HEK293 (cell line): ENCODE measurements at regions not wholly inside any gene's neighbourhood (a gene's known extent, or its start where the extent isn't known, plus 50 kb on each side); places are given as distances from the start of the nearest gene placed in this dataset.

Experiments used
- CTCF ChIA-PET: fragments of 350-600 bp; formaldehyde crosslinking; extraction: SDS; loops from one replicate; lab custom pipeline; 2021; ENCODE audit warnings: antibody characterized with exemption; lab: Yijun Ruan, JAX
- POLR2A ChIA-PET: fragments of 300-600 bp; formaldehyde crosslinking; extraction: SDS; loops from one replicate; lab custom pipeline; 2020; ENCODE audit warnings: antibody characterized with exemption, inconsistent platforms; lab: Yijun Ruan, JAX
- H3K27ac ChIP-seq: fragments of 200-500 bp; sonication (Bioruptor generic); 2 replicates; pipeline ENCODE4 v1.5.1; 2014; ENCODE audit warnings: low read depth, low read length, control low read depth, inconsistent platforms; ENCODE audit errors: extremely low read depth
- H3K36me3 ChIP-seq, 2 experiments: fragments of 200-500 bp in 1 of 2; sonication (Bioruptor generic) in 1 of 2; 1 replicate in 1 of 2; 2 replicates in 1 of 2; pipeline ENCODE4 v1.5.1; 2014 to 2017; ENCODE audit warnings: inconsistent platforms in 2 of 2, low read length in 2 of 2; ENCODE audit not compliant: control insufficient read depth in 2 of 2, insufficient read depth in 1 of 2
- H3K4me1 ChIP-seq: fragments of 200-500 bp; sonication (Bioruptor generic); 2 replicates; pipeline ENCODE4 v1.5.1; 2014; ENCODE audit warnings: mild to moderate bottlenecking, low read length, inconsistent platforms; ENCODE audit not compliant: control insufficient read depth, insufficient read depth
- H3K4me3 ChIP-seq: 2 replicates; pipeline ENCODE4 v1.5.1; 2011; ENCODE audit warnings: low read depth, mild to moderate bottlenecking, control low read depth, low read length, moderate library complexity
- H3K9me3 ChIP-seq: fragments of 200-500 bp; sonication (Bioruptor generic); 2 replicates; pipeline ENCODE4 v1.5.1; 2014; ENCODE audit warnings: low read depth, low read length, inconsistent platforms; ENCODE audit not compliant: control insufficient read depth, insufficient read depth
- GLI2 ChIP-seq: fragments of 450-650 bp; formaldehyde crosslinking; IDR thresholded peaks from 2 replicates; pipeline ENCODE4; 2017; ENCODE audit warnings: missing biosample characterization, missing genetic modification characterization, low read depth, borderline replicate concordance
- HOXD13 ChIP-seq: sonication (generic); formaldehyde crosslinking; IDR thresholded peaks from 2 replicates; pipeline ENCODE4 v1.8.0; 2022; ENCODE audit warnings: missing genetic modification reagents, borderline replicate concordance
- MYNN ChIP-seq: fragments of 450-650 bp; formaldehyde crosslinking; IDR thresholded peaks from 2 replicates; pipeline ENCODE4 v1.5.1; 2016; ENCODE audit warnings: missing biosample characterization, missing genetic modification characterization, borderline replicate concordance
- PBX3 ChIP-seq: sonication (generic); formaldehyde crosslinking; IDR thresholded peaks from 2 replicates; pipeline ENCODE4 v1.8.1; 2022; ENCODE audit warnings: mild to moderate bottlenecking, moderate library complexity, missing genetic modification reagents
- PRDM2 ChIP-seq: fragments of 450-650 bp; formaldehyde crosslinking; IDR thresholded peaks from 2 replicates; pipeline ENCODE4 v1.5.1; 2016; ENCODE audit warnings: missing biosample characterization, missing genetic modification characterization, borderline replicate concordance
- REPIN1 ChIP-seq: fragments of 450-650 bp; formaldehyde crosslinking; IDR thresholded peaks from 2 replicates; pipeline ENCODE4 v1.5.1; 2017; ENCODE audit warnings: missing biosample characterization, missing genetic modification characterization, low read depth
- SP7 ChIP-seq: fragments of 450-650 bp; formaldehyde crosslinking; IDR thresholded peaks from 2 replicates; pipeline ENCODE4 v1.5.1; 2016; ENCODE audit warnings: missing biosample characterization, missing genetic modification characterization
- ZBTB6 ChIP-seq: fragments of 450-650 bp; formaldehyde crosslinking; IDR thresholded peaks from 2 replicates; pipeline ENCODE4 v1.5.1; 2017; ENCODE audit warnings: missing biosample characterization, missing genetic modification characterization
- ZNF148 ChIP-seq: fragments of 450-650 bp; formaldehyde crosslinking; IDR thresholded peaks from 2 replicates; pipeline ENCODE4 v1.5.0; 2017; ENCODE audit warnings: missing biosample characterization, missing genetic modification characterization, borderline replicate concordance
- ZNF16 ChIP-seq: fragments of 450-650 bp; formaldehyde crosslinking; IDR thresholded peaks from 2 replicates; pipeline ENCODE4 v1.5.1; 2016; ENCODE audit warnings: low read depth, missing biosample characterization, missing genetic modification characterization
- ZNF248 ChIP-seq: fragments of 450-650 bp; formaldehyde crosslinking; IDR thresholded peaks from 2 replicates; pipeline ENCODE4 v1.5.1; 2017; ENCODE audit warnings: missing biosample characterization, missing genetic modification characterization
- ZNF48 ChIP-seq: fragments of 450-650 bp; formaldehyde crosslinking; IDR thresholded peaks from 2 replicates; pipeline ENCODE4 v1.5.1; 2016; ENCODE audit warnings: missing biosample characterization, missing genetic modification characterization
- ZNF514 ChIP-seq: fragments of 450-650 bp; formaldehyde crosslinking; IDR thresholded peaks from 2 replicates; pipeline ENCODE4 v1.5.1; 2016; ENCODE audit warnings: missing biosample characterization, missing genetic modification characterization
- ZNF518A ChIP-seq: fragments of 450-650 bp; formaldehyde crosslinking; conservative IDR thresholded peaks from 2 replicates; pipeline ENCODE4 v1.5.1; 2016; ENCODE audit warnings: low read depth, missing biosample characterization, missing genetic modification characterization
- ZNF626 ChIP-seq: fragments of 450-650 bp; sonication (Bioruptor Pico); formaldehyde crosslinking; IDR thresholded peaks from 2 replicates; pipeline ENCODE4 v1.5.1; 2018; ENCODE audit warnings: missing biosample characterization, missing genetic modification characterization, inconsistent platforms
- ZNF785 ChIP-seq: fragments of 450-650 bp; formaldehyde crosslinking; IDR thresholded peaks from 2 replicates; pipeline ENCODE4 v1.5.1; 2016; ENCODE audit warnings: missing biosample characterization, missing genetic modification characterization

GRCh38 chr3:64390893-64391292 is 165.6 kb upstream of the PRICKLE2 start:
- CTCF ChIA-PET: interaction anchor here (0.6 to 0.8 kb wide), 2 partner anchors 21 to 1043 kb away, joined by 3 read pairs; no protein-coding TSS in a partner anchor
- TF ChIP-seq PBX3 (no peak), PRDM2 (tag by site-specific recombination) (no peak), ZNF785 (tag by site-specific recombination) (no peak), ZNF148 (no peak), GLI2 (tag by site-specific recombination) (no peak), REPIN1 (tag by site-specific recombination) (no peak), ZBTB6 (tag by site-specific recombination) (no peak), ZNF626 (tag by site-specific recombination) (no peak), SP7 (tag by site-specific recombination) (no peak), MYNN (no peak), ZNF248 (tag by site-specific recombination) (no peak), HOXD13 (CRISPR knock-in tag) (no peak), ZNF48 (no peak), ZNF16 (tag by site-specific recombination) (no peak), ZNF518A (tag by site-specific recombination) (no peak), ZNF514 (tag by site-specific recombination) (no peak)

More at GRCh38 chr3:64390893-64391292, 165.6 kb upstream of the PRICKLE2 start:
- POLR2A ChIA-PET: no interaction called here
- no peaks in the 10 kb centered on the region for H3K4me1 ChIP-seq
- H3K9me3 ChIP-seq: no peaks in the 10 kb centered on the region
- H3K36me3 ChIP-seq: no peaks in the 10 kb centered on the region
- H3K4me3 ChIP-seq: no peak overlapping the region
- no peak overlapping the region for H3K27ac ChIP-seq
